ENCODE measurements at regions not wholly inside any gene's neighbourhood (a gene's known extent, or its start where the extent isn't known, plus 50 kb on each side); places are given as distances from the start of the nearest gene placed in this dataset.

DNA sequence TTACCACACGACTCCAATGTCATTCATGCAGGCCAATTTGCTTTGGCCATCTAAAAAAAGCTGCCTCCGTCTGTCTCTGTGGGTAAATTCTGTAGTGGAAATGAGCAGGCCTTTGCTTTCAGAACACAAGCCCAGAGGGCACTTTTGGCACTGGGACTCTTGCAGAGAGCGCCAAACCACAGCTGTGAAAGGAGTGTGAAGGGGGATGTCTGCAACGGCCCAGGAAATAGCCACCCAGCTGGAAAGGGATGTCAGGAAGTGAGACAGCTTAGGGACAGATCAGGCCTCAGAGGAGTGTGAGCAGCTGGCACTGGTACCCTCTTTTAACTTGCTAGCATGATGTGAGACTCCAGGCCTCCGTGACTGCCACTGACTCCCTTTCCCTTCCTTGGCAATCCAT, 152.4 kb downstream of the DKK1 start:
- Histone ChIP-seq H3K9ac (ENCODE audit: low read length) (no peak overlapping the region), H3K27ac (ENCODE audit: low read length) (no peak overlapping the region), H4K20me1 (ENCODE audit: insufficient read depth) (no peaks in the 10 kb centered on the region), H3K36me3 (ENCODE audit: insufficient read depth, low read length) (no peaks in the 10 kb centered on the region), H3K9me3 (ENCODE audit: low read length) (no peaks in the 10 kb centered on the region), H3K4me3 (ENCODE audit: low read length) (no peak overlapping the region), H2AFZ (ENCODE audit: low read depth, low read length) (no peak overlapping the region), H3K79me2 (replicated peaks; ENCODE audit: insufficient read depth, low read length) (no peaks in the 10 kb centered on the region), H3K4me2 (ENCODE audit: low read length) (no peak overlapping the region), H3F3A (ENCODE audit: insufficient read depth, low read length, poor library complexity, severe bottlenecking) (no peaks in the 10 kb centered on the region), H3K27me3 (ENCODE audit: insufficient read depth, low read depth, low read length) (no peaks in the 10 kb centered on the region), H3K9me2 (ENCODE audit: insufficient read depth, low read length) (no peaks in the 10 kb centered on the region)
- TF ChIP-seq EP300 (conservative IDR thresholded peaks at IDR 0.05; ENCODE audit: poor library complexity, severe bottlenecking), result no peak
- TF ChIP-seq, protein P1, sequence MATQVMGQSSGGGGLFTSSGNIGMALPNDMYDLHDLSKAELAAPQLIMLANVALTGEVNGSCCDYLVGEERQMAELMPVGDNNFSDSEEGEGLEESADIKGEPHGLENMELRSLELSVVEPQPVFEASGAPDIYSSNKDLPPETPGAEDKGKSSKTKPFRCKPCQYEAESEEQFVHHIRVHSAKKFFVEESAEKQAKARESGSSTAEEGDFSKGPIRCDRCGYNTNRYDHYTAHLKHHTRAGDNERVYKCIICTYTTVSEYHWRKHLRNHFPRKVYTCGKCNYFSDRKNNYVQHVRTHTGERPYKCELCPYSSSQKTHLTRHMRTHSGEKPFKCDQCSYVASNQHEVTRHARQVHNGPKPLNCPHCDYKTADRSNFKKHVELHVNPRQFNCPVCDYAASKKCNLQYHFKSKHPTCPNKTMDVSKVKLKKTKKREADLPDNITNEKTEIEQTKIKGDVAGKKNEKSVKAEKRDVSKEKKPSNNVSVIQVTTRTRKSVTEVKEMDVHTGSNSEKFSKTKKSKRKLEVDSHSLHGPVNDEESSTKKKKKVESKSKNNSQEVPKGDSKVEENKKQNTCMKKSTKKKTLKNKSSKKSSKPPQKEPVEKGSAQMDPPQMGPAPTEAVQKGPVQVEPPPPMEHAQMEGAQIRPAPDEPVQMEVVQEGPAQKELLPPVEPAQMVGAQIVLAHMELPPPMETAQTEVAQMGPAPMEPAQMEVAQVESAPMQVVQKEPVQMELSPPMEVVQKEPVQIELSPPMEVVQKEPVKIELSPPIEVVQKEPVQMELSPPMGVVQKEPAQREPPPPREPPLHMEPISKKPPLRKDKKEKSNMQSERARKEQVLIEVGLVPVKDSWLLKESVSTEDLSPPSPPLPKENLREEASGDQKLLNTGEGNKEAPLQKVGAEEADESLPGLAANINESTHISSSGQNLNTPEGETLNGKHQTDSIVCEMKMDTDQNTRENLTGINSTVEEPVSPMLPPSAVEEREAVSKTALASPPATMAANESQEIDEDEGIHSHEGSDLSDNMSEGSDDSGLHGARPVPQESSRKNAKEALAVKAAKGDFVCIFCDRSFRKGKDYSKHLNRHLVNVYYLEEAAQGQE (IDR thresholded peaks at IDR 0.05; ENCODE audit: borderline replicate concordance), result no peak
- no peak for TF ChIP-seq SMC3 (conservative IDR thresholded peaks at IDR 0.05; ENCODE audit: poor library complexity)
- no peak for TF ChIP-seq EZH2 (IDR thresholded peaks at IDR 0.05; ENCODE audit: borderline replicate concordance, insufficient read depth, low read length, poor library complexity, severe bottlenecking)
- TF ChIP-seq MXI1 (conservative IDR thresholded peaks at IDR 0.05; ENCODE audit: poor library complexity, severe bottlenecking), result no peak
- no peak for TF ChIP-seq RAD21 (conservative IDR thresholded peaks at IDR 0.05)
- TF ChIP-seq TAF1 (IDR thresholded peaks at IDR 0.05; ENCODE audit: low read depth), result no peak
- no peak for TF ChIP-seq POLR2AphosphoS5 (IDR thresholded peaks at IDR 0.05)
- TF ChIP-seq, protein P2, sequence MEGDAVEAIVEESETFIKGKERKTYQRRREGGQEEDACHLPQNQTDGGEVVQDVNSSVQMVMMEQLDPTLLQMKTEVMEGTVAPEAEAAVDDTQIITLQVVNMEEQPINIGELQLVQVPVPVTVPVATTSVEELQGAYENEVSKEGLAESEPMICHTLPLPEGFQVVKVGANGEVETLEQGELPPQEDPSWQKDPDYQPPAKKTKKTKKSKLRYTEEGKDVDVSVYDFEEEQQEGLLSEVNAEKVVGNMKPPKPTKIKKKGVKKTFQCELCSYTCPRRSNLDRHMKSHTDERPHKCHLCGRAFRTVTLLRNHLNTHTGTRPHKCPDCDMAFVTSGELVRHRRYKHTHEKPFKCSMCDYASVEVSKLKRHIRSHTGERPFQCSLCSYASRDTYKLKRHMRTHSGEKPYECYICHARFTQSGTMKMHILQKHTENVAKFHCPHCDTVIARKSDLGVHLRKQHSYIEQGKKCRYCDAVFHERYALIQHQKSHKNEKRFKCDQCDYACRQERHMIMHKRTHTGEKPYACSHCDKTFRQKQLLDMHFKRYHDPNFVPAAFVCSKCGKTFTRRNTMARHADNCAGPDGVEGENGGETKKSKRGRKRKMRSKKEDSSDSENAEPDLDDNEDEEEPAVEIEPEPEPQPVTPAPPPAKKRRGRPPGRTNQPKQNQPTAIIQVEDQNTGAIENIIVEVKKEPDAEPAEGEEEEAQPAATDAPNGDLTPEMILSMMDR (IDR thresholded peaks at IDR 0.05; ENCODE audit: poor library complexity, severe bottlenecking), result no peak

DNA sequence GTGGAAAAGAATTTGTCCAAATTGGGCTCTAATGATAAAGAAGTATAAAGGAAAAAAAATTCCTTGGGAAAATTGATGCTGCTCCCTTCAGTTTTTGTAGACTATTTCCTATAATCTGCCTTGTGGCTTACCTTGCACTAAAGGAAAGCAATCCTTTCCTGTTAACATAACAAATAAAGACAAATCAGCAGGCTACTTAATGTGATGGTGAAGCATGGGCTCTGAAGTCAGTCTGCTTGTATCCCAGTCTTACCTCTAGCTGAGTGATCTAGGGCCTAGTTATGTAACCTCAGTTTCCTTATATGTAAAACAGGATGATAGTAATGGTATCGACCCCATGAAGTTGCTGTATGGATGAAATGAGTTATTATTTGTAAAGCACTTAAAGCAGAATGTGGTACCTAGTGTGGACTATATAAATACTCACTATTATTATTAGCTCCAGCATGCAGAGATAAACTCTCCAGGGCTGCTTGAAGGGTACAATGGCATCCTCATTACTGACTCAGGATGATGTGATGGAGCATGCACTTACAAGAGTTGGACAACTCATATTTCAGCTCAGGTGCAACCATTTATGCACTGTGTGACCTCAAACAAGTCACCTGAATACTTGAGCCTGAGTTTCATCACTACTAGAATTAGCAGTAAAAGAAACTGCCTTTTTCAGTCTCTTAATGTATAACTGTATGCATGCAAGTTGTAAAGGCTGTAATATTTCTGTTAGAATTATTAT, 156.1 kb downstream of the DKK1 start:
- TF ChIP-seq EZH2 (IDR thresholded peaks at IDR 0.05; ENCODE audit: borderline replicate concordance, insufficient read depth, low read length, poor library complexity, severe bottlenecking) (no peak), SMC3 (conservative IDR thresholded peaks at IDR 0.05; ENCODE audit: poor library complexity) (no peak), TAF1 (IDR thresholded peaks at IDR 0.05; ENCODE audit: low read depth) (no peak), EP300 (conservative IDR thresholded peaks at IDR 0.05; ENCODE audit: poor library complexity, severe bottlenecking) (no peak), RAD21 (conservative IDR thresholded peaks at IDR 0.05) (no peak)
- TF ChIP-seq, protein P1 (IDR thresholded peaks at IDR 0.05; ENCODE audit: borderline replicate concordance), result no peak
- Histone ChIP-seq H4K20me1 (ENCODE audit: insufficient read depth) (no peaks in the 10 kb centered on the region), H3K36me3 (ENCODE audit: insufficient read depth, low read length) (no peaks in the 10 kb centered on the region), H3K9me3 (ENCODE audit: low read length) (no peaks in the 10 kb centered on the region), H3K9ac (ENCODE audit: low read length) (no peak overlapping the region), H3K4me2 (ENCODE audit: low read length) (no peak overlapping the region), H3K9me2 (ENCODE audit: insufficient read depth, low read length) (no peaks in the 10 kb centered on the region), H2AFZ (ENCODE audit: low read depth, low read length) (no peak overlapping the region), H3K4me3 (ENCODE audit: low read length) (no peak overlapping the region), H3K79me2 (replicated peaks; ENCODE audit: insufficient read depth, low read length) (no peaks in the 10 kb centered on the region), H3K27me3 (ENCODE audit: insufficient read depth, low read depth, low read length) (no peaks in the 10 kb centered on the region), H3F3A (ENCODE audit: insufficient read depth, low read length, poor library complexity, severe bottlenecking) (no peaks in the 10 kb centered on the region), H3K27ac (ENCODE audit: low read length) (no peak overlapping the region)

All from neural cell (in vitro differentiated cells).